ENCODE measurements at regions not wholly inside any gene's neighbourhood (a gene's known extent, or its start where the extent isn't known, plus 50 kb on each side); places are given as distances from the start of the nearest gene placed in this dataset.

- Histone ChIP-seq H3K4me1 (ENCODE audit: control insufficient read depth, insufficient read depth, low read length) (no peaks in the 10 kb centered on the region), H3K9ac (ENCODE audit: low read length) (no peak overlapping the region), H3K27ac (ENCODE audit: low read depth, low read length) (no peak overlapping the region)
Measured at GRCh38 chr18:30763902-30764350, 278.6 kb downstream of the DSC3 start.

GRCh38 chr18:30754846-30755245 is 287.7 kb downstream of the DSC3 start:
- Histone ChIP-seq H3K4me1 (ENCODE audit: control insufficient read depth, insufficient read depth, low read length) (no peaks in the 10 kb centered on the region), H3K9ac (ENCODE audit: low read length) (no peak overlapping the region), H3K36me3 (ENCODE audit: control insufficient read depth, insufficient read depth, low read length) (no peaks in the 10 kb centered on the region), H3K27me3 (ENCODE audit: control insufficient read depth, insufficient read depth, low read length) (no peaks in the 10 kb centered on the region), H3K4me3 (ENCODE audit: low read length) (no peak overlapping the region), H3K27ac (ENCODE audit: low read depth, low read length) (no peak overlapping the region)

More at GRCh38 chr18:30763902-30764350, 278.6 kb downstream of the DSC3 start:
- Histone ChIP-seq H3K4me3 (ENCODE audit: low read length) (no peak overlapping the region), H3K36me3 (ENCODE audit: control insufficient read depth, insufficient read depth, low read length) (no peaks in the 10 kb centered on the region), H3K27me3 (ENCODE audit: control insufficient read depth, insufficient read depth, low read length) (no peaks in the 10 kb centered on the region)

GRCh38 chr18:30748541-30748940 is 294.0 kb downstream of the DSC3 start:
- Histone ChIP-seq H3K36me3 (ENCODE audit: control insufficient read depth, insufficient read depth, low read length) (no peaks in the 10 kb centered on the region), H3K27me3 (ENCODE audit: control insufficient read depth, insufficient read depth, low read length) (no peaks in the 10 kb centered on the region), H3K4me3 (ENCODE audit: low read length) (no peak overlapping the region), H3K9ac (ENCODE audit: low read length) (no peak overlapping the region), H3K4me1 (ENCODE audit: control insufficient read depth, insufficient read depth, low read length) (no peaks in the 10 kb centered on the region), H3K27ac (ENCODE audit: low read depth, low read length) (no peak overlapping the region)

GRCh38 chr18:30746224-30746623 is 296.3 kb downstream of the DSC3 start:
- Histone ChIP-seq H3K9ac (ENCODE audit: low read length) (no peak overlapping the region), H3K27me3 (ENCODE audit: control insufficient read depth, insufficient read depth, low read length) (no peaks in the 10 kb centered on the region), H3K36me3 (ENCODE audit: control insufficient read depth, insufficient read depth, low read length) (no peaks in the 10 kb centered on the region), H3K4me3 (ENCODE audit: low read length) (no peak overlapping the region), H3K4me1 (ENCODE audit: control insufficient read depth, insufficient read depth, low read length) (no peaks in the 10 kb centered on the region), H3K27ac (ENCODE audit: low read depth, low read length) (no peak overlapping the region)

GRCh38 chr18:30743033-30743432 is 299.5 kb downstream of the DSC3 start:
- H3K36me3 ChIP-seq (ENCODE audit: control insufficient read depth, insufficient read depth, low read length), result no peaks in the 10 kb centered on the region
- H3K27ac ChIP-seq (ENCODE audit: low read depth, low read length), result no peak overlapping the region
- no peaks in the 10 kb centered on the region for H3K4me1 ChIP-seq (ENCODE audit: control insufficient read depth, insufficient read depth, low read length)
- H3K4me3 ChIP-seq (ENCODE audit: low read length), result no peak overlapping the region
- no peaks in the 10 kb centered on the region for H3K27me3 ChIP-seq (ENCODE audit: control insufficient read depth, insufficient read depth, low read length)
- H3K9ac ChIP-seq (ENCODE audit: low read length), result no peak overlapping the region

GRCh38 chr18:30730915-30731314 is 311.6 kb downstream of the DSC3 start:
- no peaks in the 10 kb centered on the region for H3K4me1 ChIP-seq (ENCODE audit: control insufficient read depth, insufficient read depth, low read length)
- H3K27me3 ChIP-seq (ENCODE audit: control insufficient read depth, insufficient read depth, low read length), result no peaks in the 10 kb centered on the region
- H3K27ac ChIP-seq (ENCODE audit: low read depth, low read length), result no peak overlapping the region
- no peak overlapping the region for H3K4me3 ChIP-seq (ENCODE audit: low read length)
- H3K36me3 ChIP-seq (ENCODE audit: control insufficient read depth, insufficient read depth, low read length), result no peaks in the 10 kb centered on the region
- no peak overlapping the region for H3K9ac ChIP-seq (ENCODE audit: low read length)

- Histone ChIP-seq H3K27me3 (ENCODE audit: control insufficient read depth, insufficient read depth, low read length) (no peaks in the 10 kb centered on the region), H3K36me3 (ENCODE audit: control insufficient read depth, insufficient read depth, low read length) (no peaks in the 10 kb centered on the region), H3K4me1 (ENCODE audit: control insufficient read depth, insufficient read depth, low read length) (no peaks in the 10 kb centered on the region), H3K27ac (ENCODE audit: low read depth, low read length) (no peak overlapping the region), H3K9ac (ENCODE audit: low read length) (no peak overlapping the region), H3K4me3 (ENCODE audit: low read length) (no peak overlapping the region)
Measured at GRCh38 chr18:30727849-30728248, 314.7 kb downstream of the DSC3 start.

- no peaks in the 10 kb centered on the region for H3K36me3 ChIP-seq (ENCODE audit: control insufficient read depth, insufficient read depth, low read length)
- H3K9ac ChIP-seq (ENCODE audit: low read length), result no peak overlapping the region
- H3K4me3 ChIP-seq (ENCODE audit: low read length), result no peak overlapping the region
- H3K4me1 ChIP-seq (ENCODE audit: control insufficient read depth, insufficient read depth, low read length), result no peaks in the 10 kb centered on the region
- no peaks in the 10 kb centered on the region for H3K27me3 ChIP-seq (ENCODE audit: control insufficient read depth, insufficient read depth, low read length)
- H3K27ac ChIP-seq (ENCODE audit: low read depth, low read length), result no peak overlapping the region
Measured at GRCh38 chr18:30713299-30713698, 329.2 kb downstream of the DSC3 start.

GRCh38 chr18:30712383-30712782 is 330.2 kb downstream of the DSC3 start:
- Histone ChIP-seq H3K27me3 (ENCODE audit: control insufficient read depth, insufficient read depth, low read length) (no peaks in the 10 kb centered on the region), H3K27ac (ENCODE audit: low read depth, low read length) (no peak overlapping the region), H3K36me3 (ENCODE audit: control insufficient read depth, insufficient read depth, low read length) (no peaks in the 10 kb centered on the region), H3K9ac (ENCODE audit: low read length) (no peak overlapping the region), H3K4me1 (ENCODE audit: control insufficient read depth, insufficient read depth, low read length) (no peaks in the 10 kb centered on the region), H3K4me3 (ENCODE audit: low read length) (no peak overlapping the region)

- H3K4me3 ChIP-seq (ENCODE audit: low read length), result no peak overlapping the region
- no peaks in the 10 kb centered on the region for H3K36me3 ChIP-seq (ENCODE audit: control insufficient read depth, insufficient read depth, low read length)
- no peak overlapping the region for H3K9ac ChIP-seq (ENCODE audit: low read length)
- H3K27ac ChIP-seq (ENCODE audit: low read depth, low read length), result no peak overlapping the region
- no peaks in the 10 kb centered on the region for H3K4me1 ChIP-seq (ENCODE audit: control insufficient read depth, insufficient read depth, low read length)
- H3K27me3 ChIP-seq (ENCODE audit: control insufficient read depth, insufficient read depth, low read length), result no peaks in the 10 kb centered on the region
Measured at GRCh38 chr18:30709595-30709994, 332.9 kb downstream of the DSC3 start.

GRCh38 chr18:30705943-30706342 is 336.6 kb downstream of the DSC3 start:
- no peak overlapping the region for H3K27ac ChIP-seq (ENCODE audit: low read depth, low read length)
- no peak overlapping the region for H3K4me3 ChIP-seq (ENCODE audit: low read length)
- H3K9ac ChIP-seq (ENCODE audit: low read length), result no peak overlapping the region
- no peaks in the 10 kb centered on the region for H3K4me1 ChIP-seq (ENCODE audit: control insufficient read depth, insufficient read depth, low read length)
- no peaks in the 10 kb centered on the region for H3K27me3 ChIP-seq (ENCODE audit: control insufficient read depth, insufficient read depth, low read length)
- no peaks in the 10 kb centered on the region for H3K36me3 ChIP-seq (ENCODE audit: control insufficient read depth, insufficient read depth, low read length)

GRCh38 chr18:30698571-30698970 is 344.0 kb downstream of the DSC3 start:
- Histone ChIP-seq H3K27ac (ENCODE audit: low read depth, low read length) (no peak overlapping the region), H3K4me3 (ENCODE audit: low read length) (no peak overlapping the region), H3K4me1 (ENCODE audit: control insufficient read depth, insufficient read depth, low read length) (no peaks in the 10 kb centered on the region), H3K9ac (ENCODE audit: low read length) (no peak overlapping the region), H3K36me3 (ENCODE audit: control insufficient read depth, insufficient read depth, low read length) (no peaks in the 10 kb centered on the region), H3K27me3 (ENCODE audit: control insufficient read depth, insufficient read depth, low read length) (no peaks in the 10 kb centered on the region)

- Histone ChIP-seq H3K36me3 (ENCODE audit: control insufficient read depth, insufficient read depth, low read length) (no peaks in the 10 kb centered on the region), H3K9ac (ENCODE audit: low read length) (no peak overlapping the region), H3K27ac (ENCODE audit: low read depth, low read length) (no peak overlapping the region), H3K27me3 (ENCODE audit: control insufficient read depth, insufficient read depth, low read length) (no peaks in the 10 kb centered on the region), H3K4me1 (ENCODE audit: control insufficient read depth, insufficient read depth, low read length) (no peaks in the 10 kb centered on the region), H3K4me3 (ENCODE audit: low read length) (no peak overlapping the region)
Measured at GRCh38 chr18:30696201-30696600, 346.3 kb downstream of the DSC3 start.
